IPS-15b (cell line): ENCODE measurements at regions not wholly inside any gene's neighbourhood (a gene's known extent, or its start where the extent isn't known, plus 50 kb on each side); places are given as distances from the start of the nearest gene placed in this dataset.
"Not testable (repeated sequence)": the region's sequence is repeated elsewhere in the genome, so short reads cannot be mapped to it uniquely, and the experiment has no call there.

ENCODE experiments used
- H3K27me3 ChIP-seq: one replicate; pipeline ENCODE4 v1.6.1; 2013; ENCODE audit warnings: low read length; ENCODE audit not compliant: control insufficient read depth, insufficient read depth
- H3K36me3 ChIP-seq: one replicate; pipeline ENCODE4 v1.6.1; 2013; ENCODE audit warnings: low read length; ENCODE audit not compliant: control insufficient read depth, insufficient read depth
- H3K4me1 ChIP-seq: one replicate; pipeline ENCODE4 v1.6.1; 2013; ENCODE audit warnings: mild to moderate bottlenecking, low read length; ENCODE audit not compliant: control insufficient read depth, insufficient read depth
- H3K4me3 ChIP-seq: one replicate; pipeline ENCODE4 v1.5.1; 2013; ENCODE audit warnings: low read depth, low read length
- H3K9ac ChIP-seq: one replicate; pipeline ENCODE4 v1.6.1; 2013; ENCODE audit warnings: low read depth, mild to moderate bottlenecking, low read length
- H3K9me3 ChIP-seq: one replicate; pipeline ENCODE4 v1.6.1; 2013; ENCODE audit warnings: mild to moderate bottlenecking, low read length; ENCODE audit not compliant: control insufficient read depth, insufficient read depth

GRCh38 chr10:6707352-6707751 lies 127.3 kb upstream of the PRKCQ start:
- Histone ChIP-seq H3K9ac (no peak overlapping the region), H3K36me3 (no peaks in the 10 kb centered on the region), H3K4me1 (no peaks in the 10 kb centered on the region), H3K4me3 (no peak overlapping the region), H3K9me3 (no peaks in the 10 kb centered on the region), H3K27me3 (no peaks in the 10 kb centered on the region)

GRCh38 chr10:6706725-6707124 lies 126.6 kb upstream of the PRKCQ start:
- Histone ChIP-seq H3K4me1 (no peaks in the 10 kb centered on the region), H3K36me3 (no peaks in the 10 kb centered on the region), H3K9me3 (no peaks in the 10 kb centered on the region), H3K27me3 (no peaks in the 10 kb centered on the region), H3K9ac (no peak overlapping the region), H3K4me3 (no peak overlapping the region)

- Histone ChIP-seq H3K9me3 (no peaks in the 10 kb centered on the region), H3K4me1 (no peaks in the 10 kb centered on the region), H3K4me3 (no peak overlapping the region), H3K27me3 (no peaks in the 10 kb centered on the region), H3K9ac (no peak overlapping the region), H3K36me3 (no peaks in the 10 kb centered on the region)
These were observed 124.8 kb upstream of the PRKCQ start for GRCh38 chr10:6704896-6705295.

GRCh38 chr10:6702833-6703232 lies 122.8 kb upstream of the PRKCQ start:
- H3K36me3 ChIP-seq, H3K4me3 ChIP-seq, H3K9me3 ChIP-seq, H3K4me1 ChIP-seq, H3K9ac ChIP-seq, H3K27me3 ChIP-seq: not testable (repeated sequence)

- no peaks in the 10 kb centered on the region for H3K36me3 ChIP-seq
- H3K27me3 ChIP-seq, result no peaks in the 10 kb centered on the region
- no peak overlapping the region for H3K9ac ChIP-seq
- H3K9me3 ChIP-seq, result no peaks in the 10 kb centered on the region
- H3K4me3 ChIP-seq, result no peak overlapping the region
- H3K4me1 ChIP-seq, result no peaks in the 10 kb centered on the region
These were observed 122.0 kb upstream of the PRKCQ start for GRCh38 chr10:6702030-6702429.

- no peaks in the 10 kb centered on the region for H3K9me3 ChIP-seq
- H3K4me3 ChIP-seq, result no peak overlapping the region
- no peaks in the 10 kb centered on the region for H3K27me3 ChIP-seq
- no peaks in the 10 kb centered on the region for H3K36me3 ChIP-seq
- H3K4me1 ChIP-seq, result no peaks in the 10 kb centered on the region
- no peak overlapping the region for H3K9ac ChIP-seq
These were observed 121.2 kb upstream of the PRKCQ start for GRCh38 chr10:6701289-6701688.

- no peak overlapping the region for H3K4me3 ChIP-seq
- H3K36me3 ChIP-seq, result no peaks in the 10 kb centered on the region
- H3K27me3 ChIP-seq, result no peaks in the 10 kb centered on the region
- H3K4me1 ChIP-seq, result no peaks in the 10 kb centered on the region
- H3K9ac ChIP-seq, result no peak overlapping the region
- no peaks in the 10 kb centered on the region for H3K9me3 ChIP-seq
These were observed 120.0 kb upstream of the PRKCQ start for GRCh38 chr10:6700066-6700465.

GRCh38 chr10:6699336-6699735 lies 119.3 kb upstream of the PRKCQ start:
- no peak overlapping the region for H3K4me3 ChIP-seq
- no peaks in the 10 kb centered on the region for H3K27me3 ChIP-seq
- no peaks in the 10 kb centered on the region for H3K36me3 ChIP-seq
- H3K4me1 ChIP-seq, result no peaks in the 10 kb centered on the region
- no peaks in the 10 kb centered on the region for H3K9me3 ChIP-seq
- no peak overlapping the region for H3K9ac ChIP-seq

- Histone ChIP-seq H3K36me3 (no peaks in the 10 kb centered on the region), H3K4me1 (no peaks in the 10 kb centered on the region), H3K9ac (no peak overlapping the region), H3K9me3 (no peaks in the 10 kb centered on the region), H3K4me3 (no peak overlapping the region), H3K27me3 (no peaks in the 10 kb centered on the region)
These were observed 115.4 kb upstream of the PRKCQ start for GRCh38 chr10:6695519-6695918.

GRCh38 chr10:6694447-6695140 lies 114.5 kb upstream of the PRKCQ start:
- no peaks in the 10 kb centered on the region for H3K36me3 ChIP-seq
- H3K4me1 ChIP-seq, result no peaks in the 10 kb centered on the region
- no peaks in the 10 kb centered on the region for H3K9me3 ChIP-seq
- no peak overlapping the region for H3K4me3 ChIP-seq
- no peak overlapping the region for H3K9ac ChIP-seq
- H3K27me3 ChIP-seq, result no peaks in the 10 kb centered on the region

GRCh38 chr10:6692856-6693255 lies 112.8 kb upstream of the PRKCQ start:
- H3K4me3 ChIP-seq, result no peak overlapping the region
- H3K36me3 ChIP-seq, result no peaks in the 10 kb centered on the region
- H3K4me1 ChIP-seq, result no peaks in the 10 kb centered on the region
- no peaks in the 10 kb centered on the region for H3K9me3 ChIP-seq
- no peak overlapping the region for H3K9ac ChIP-seq
- H3K27me3 ChIP-seq, result no peaks in the 10 kb centered on the region

GRCh38 chr10:6692103-6692502 lies 112.0 kb upstream of the PRKCQ start:
- Histone ChIP-seq H3K27me3 (no peaks in the 10 kb centered on the region), H3K4me1 (no peaks in the 10 kb centered on the region), H3K9ac (no peak overlapping the region), H3K36me3 (no peaks in the 10 kb centered on the region), H3K4me3 (no peak overlapping the region), H3K9me3 (no peaks in the 10 kb centered on the region)
